ENCODE measurements at regions not wholly inside any gene's neighbourhood (a gene's known extent, or its start where the extent isn't known, plus 50 kb on each side); places are given as distances from the start of the nearest gene placed in this dataset.
"Not testable (repeated sequence)": the region's sequence is repeated elsewhere in the genome, so short reads cannot be mapped to it uniquely, and the experiment has no call there.

DNA sequence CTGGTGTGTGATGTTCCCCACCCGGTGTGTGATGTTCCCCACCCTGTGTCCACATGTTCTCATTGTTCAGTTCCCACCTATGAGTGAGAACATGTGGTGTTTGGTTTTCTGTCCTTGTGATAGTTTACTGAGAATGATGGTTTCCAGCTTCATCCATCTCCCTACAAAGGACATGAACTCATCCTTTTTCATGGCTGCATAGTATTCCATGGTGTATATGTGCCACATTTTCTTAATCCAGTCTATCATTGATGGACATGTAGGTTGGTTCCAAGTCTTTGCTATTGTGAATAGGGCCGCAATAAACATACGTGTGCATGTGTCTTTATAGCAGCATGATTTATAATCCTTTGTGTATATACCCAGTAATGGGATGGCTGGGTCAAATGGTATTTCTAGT, 201.5 kb upstream of the IRAK1BP1 start:
- TF ChIP-seq EZH2phosphoT487 (IDR thresholded peaks at IDR 0.05; ENCODE audit: insufficient read depth, low read depth); EZH2 (IDR thresholded peaks at IDR 0.05; ENCODE audit: insufficient read depth, poor library complexity, severe bottlenecking): not testable (repeated sequence)
